ENCODE measurements at regions not wholly inside any gene's neighbourhood (a gene's known extent, or its start where the extent isn't known, plus 50 kb on each side); places are given as distances from the start of the nearest gene placed in this dataset.

DNA sequence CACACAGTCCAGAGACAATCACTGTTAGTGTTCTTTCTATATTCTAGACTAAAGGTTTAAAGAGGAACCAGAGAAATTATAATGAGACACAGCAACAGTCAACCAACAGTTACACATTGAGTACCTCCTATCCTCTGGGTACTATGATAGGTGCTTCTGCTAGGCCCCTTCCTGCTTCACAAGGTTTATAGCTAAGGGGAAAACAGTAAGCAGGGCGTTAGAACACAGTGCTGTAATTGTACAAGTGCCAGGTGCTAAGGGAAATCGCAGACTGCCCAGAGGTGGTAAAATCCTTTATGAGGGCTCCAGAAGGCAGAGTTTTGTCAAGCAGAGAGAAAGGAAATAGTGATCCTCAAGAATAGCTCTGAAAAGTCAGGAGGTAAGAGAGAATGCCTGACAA lies 297.2 kb upstream of the FAT3 start:
- no peak for TF ChIP-seq EZH2 (IDR thresholded peaks at IDR 0.05; ENCODE audit: borderline replicate concordance)
- TF ChIP-seq, protein P1, sequence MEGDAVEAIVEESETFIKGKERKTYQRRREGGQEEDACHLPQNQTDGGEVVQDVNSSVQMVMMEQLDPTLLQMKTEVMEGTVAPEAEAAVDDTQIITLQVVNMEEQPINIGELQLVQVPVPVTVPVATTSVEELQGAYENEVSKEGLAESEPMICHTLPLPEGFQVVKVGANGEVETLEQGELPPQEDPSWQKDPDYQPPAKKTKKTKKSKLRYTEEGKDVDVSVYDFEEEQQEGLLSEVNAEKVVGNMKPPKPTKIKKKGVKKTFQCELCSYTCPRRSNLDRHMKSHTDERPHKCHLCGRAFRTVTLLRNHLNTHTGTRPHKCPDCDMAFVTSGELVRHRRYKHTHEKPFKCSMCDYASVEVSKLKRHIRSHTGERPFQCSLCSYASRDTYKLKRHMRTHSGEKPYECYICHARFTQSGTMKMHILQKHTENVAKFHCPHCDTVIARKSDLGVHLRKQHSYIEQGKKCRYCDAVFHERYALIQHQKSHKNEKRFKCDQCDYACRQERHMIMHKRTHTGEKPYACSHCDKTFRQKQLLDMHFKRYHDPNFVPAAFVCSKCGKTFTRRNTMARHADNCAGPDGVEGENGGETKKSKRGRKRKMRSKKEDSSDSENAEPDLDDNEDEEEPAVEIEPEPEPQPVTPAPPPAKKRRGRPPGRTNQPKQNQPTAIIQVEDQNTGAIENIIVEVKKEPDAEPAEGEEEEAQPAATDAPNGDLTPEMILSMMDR (IDR thresholded peaks at IDR 0.05; ENCODE audit: poor library complexity), result no peak

All from hepatocyte (in vitro differentiated cells).